H1 (cell line): ENCODE measurements at regions not wholly inside any gene's neighbourhood (a gene's known extent, or its start where the extent isn't known, plus 50 kb on each side); places are given as distances from the start of the nearest gene placed in this dataset.

Experiments used
- ATF3 ChIP-seq: IDR thresholded peaks from 2 replicates; pipeline ENCODE4 v1.6.1; 2011; ENCODE audit warnings: low read depth, mild to moderate bottlenecking, low read length; ENCODE audit not compliant: insufficient read depth
- E2F6 ChIP-seq: IDR thresholded peaks from 2 replicates; pipeline ENCODE4 v1.6.1; 2012; ENCODE audit warnings: inconsistent platforms
- HDAC2 ChIP-seq, 2 experiments: fragments of 300-600 bp in 1 of 2; sonication (generic) in 1 of 2; IDR thresholded peaks; 2 replicates each; pipeline ENCODE4 v1.6.1; 2011 to 2012; ENCODE audit warnings: low read depth in 2 of 2, low read length in 2 of 2, mild to moderate bottlenecking in 2 of 2, moderate library complexity in 2 of 2, borderline replicate concordance in 1 of 2, inconsistent platforms in 1 of 2
- JUND ChIP-seq: IDR thresholded peaks from 2 replicates; pipeline ENCODE4 v1.6.1; 2011; ENCODE audit warnings: mild to moderate bottlenecking, improper control_type of control experiment, low read length
- KDM1A ChIP-seq: fragments of 200-600, 300-600 bp; sonication (generic); IDR thresholded peaks from 2 replicates; pipeline ENCODE4 v1.7.1; 2016; ENCODE audit warnings: mild to moderate bottlenecking, low read length, borderline replicate concordance
- MAX ChIP-seq: IDR thresholded peaks from 2 replicates; pipeline ENCODE4 v1.6.1; 2012; ENCODE audit warnings: inconsistent platforms
- NRF1 ChIP-seq: IDR thresholded peaks from 2 replicates; pipeline ENCODE4 v1.6.1; 2011; ENCODE audit warnings: mild to moderate bottlenecking, low read depth, low read length, improper control_type of control experiment
- TBP ChIP-seq: IDR thresholded peaks from 2 replicates; pipeline ENCODE4 v1.6.1; 2011; ENCODE audit warnings: low read depth, low read length, improper control_type of control experiment
- TF ChIP-seq, protein P1 (sequence below), 3 experiments: IDR thresholded peaks; 1 replicate in 2 of 3; 2 replicates in 1 of 3; pipeline versions ENCODE4 v1.5.1 to v1.6.1; 2011; ENCODE audit warnings: low read length in 3 of 3, mild to moderate bottlenecking in 3 of 3, inconsistent platforms in 2 of 3, low read depth in 1 of 3, moderate library complexity in 1 of 3; ENCODE audit not compliant: insufficient read depth in 1 of 3; ENCODE audit errors: control extremely low read depth in 1 of 3

DNA sequence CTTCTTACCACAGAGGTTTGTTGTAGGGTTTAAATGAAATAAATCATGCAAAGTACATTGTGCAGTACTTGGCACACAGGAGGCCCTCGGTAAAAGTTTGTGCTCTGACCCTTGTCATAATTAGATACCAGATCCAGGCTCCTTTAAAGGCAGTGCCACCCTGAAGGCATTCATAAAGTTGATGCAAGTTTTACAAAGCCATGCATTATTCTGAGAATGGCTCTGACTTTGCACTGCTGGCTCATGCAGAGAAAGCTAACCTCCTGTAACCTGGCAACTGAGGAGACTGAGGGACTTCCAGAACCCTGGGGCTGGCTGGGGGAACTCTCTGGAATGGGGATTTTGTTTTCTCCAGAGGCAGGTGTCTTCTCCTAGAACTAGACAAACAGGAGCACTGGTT, 570.9 kb downstream of the CCSER2 start:
- no peak for TF ChIP-seq ATF3
- TF ChIP-seq, protein P1, sequence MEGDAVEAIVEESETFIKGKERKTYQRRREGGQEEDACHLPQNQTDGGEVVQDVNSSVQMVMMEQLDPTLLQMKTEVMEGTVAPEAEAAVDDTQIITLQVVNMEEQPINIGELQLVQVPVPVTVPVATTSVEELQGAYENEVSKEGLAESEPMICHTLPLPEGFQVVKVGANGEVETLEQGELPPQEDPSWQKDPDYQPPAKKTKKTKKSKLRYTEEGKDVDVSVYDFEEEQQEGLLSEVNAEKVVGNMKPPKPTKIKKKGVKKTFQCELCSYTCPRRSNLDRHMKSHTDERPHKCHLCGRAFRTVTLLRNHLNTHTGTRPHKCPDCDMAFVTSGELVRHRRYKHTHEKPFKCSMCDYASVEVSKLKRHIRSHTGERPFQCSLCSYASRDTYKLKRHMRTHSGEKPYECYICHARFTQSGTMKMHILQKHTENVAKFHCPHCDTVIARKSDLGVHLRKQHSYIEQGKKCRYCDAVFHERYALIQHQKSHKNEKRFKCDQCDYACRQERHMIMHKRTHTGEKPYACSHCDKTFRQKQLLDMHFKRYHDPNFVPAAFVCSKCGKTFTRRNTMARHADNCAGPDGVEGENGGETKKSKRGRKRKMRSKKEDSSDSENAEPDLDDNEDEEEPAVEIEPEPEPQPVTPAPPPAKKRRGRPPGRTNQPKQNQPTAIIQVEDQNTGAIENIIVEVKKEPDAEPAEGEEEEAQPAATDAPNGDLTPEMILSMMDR (IDR thresholded peaks at IDR 0.05; ENCODE audit: control extremely low read depth in 1 of 3, insufficient read depth in 1 of 3, low read depth in 1 of 3, low read length in 3 of 3): no peak
- no peak for TF ChIP-seq HDAC2 (IDR thresholded peaks at IDR 0.05; ENCODE audit: borderline replicate concordance in 1 of 2, low read depth in 2 of 2, low read length in 2 of 2)
- no peak for TF ChIP-seq KDM1A
- TF ChIP-seq E2F6: no peak
- TF ChIP-seq JUND: no peak
- no peak for TF ChIP-seq MAX
- no peak for TF ChIP-seq TBP
- TF ChIP-seq NRF1: no peak
